K562 (cell line): ENCODE measurements at regions not wholly inside any gene's neighbourhood (a gene's known extent, or its start where the extent isn't known, plus 50 kb on each side); places are given as distances from the start of the nearest gene placed in this dataset.

Experiments
- CHD2 ChIP-seq: IDR thresholded peaks from 2 replicates; pipeline ENCODE4 v1.6.1; 2011; ENCODE audit warnings: low read depth, low read length
- FOSL1 ChIP-seq: fragments of 200-800 bp; sonication (Bioruptor generic); conservative IDR thresholded peaks from 2 replicates; pipeline ENCODE4 v1.6.1; 2016; ENCODE audit warnings: missing genetic modification characterization, missing compliant biosample characterization
- FOXJ3 ChIP-seq: sonication (generic); formaldehyde crosslinking; IDR thresholded peaks from 2 replicates; pipeline ENCODE4 v1.4.0; 2020; ENCODE audit warnings: mild to moderate bottlenecking, missing genetic modification reagents
- NR1H2 ChIP-seq: sonication (generic); formaldehyde crosslinking; IDR thresholded peaks from 2 replicates; pipeline ENCODE4 v1.4.0; 2020; ENCODE audit warnings: mild to moderate bottlenecking, missing genetic modification reagents
- RNF2 ChIP-seq: sonication (generic); IDR thresholded peaks from 2 replicates; pipeline ENCODE4 v1.6.1; 2016
- SIN3B ChIP-seq: fragments of 450-650 bp; IDR thresholded peaks from 2 replicates; pipeline ENCODE4 v1.6.1; 2017; ENCODE audit warnings: low read depth, mild to moderate bottlenecking, moderate library complexity
- TAF1 ChIP-seq: IDR thresholded peaks from 2 replicates; pipeline ENCODE4 v1.6.1; 2011; ENCODE audit warnings: mild to moderate bottlenecking, low read length, moderate library complexity; ENCODE audit not compliant: insufficient read depth, control insufficient read depth, severe bottlenecking; ENCODE audit errors: extremely low read depth
- TCF7L2 ChIP-seq: fragments of 150-350 bp; IDR thresholded peaks from 2 replicates; pipeline ENCODE4 v1.6.1; 2016; ENCODE audit warnings: low read depth, mild to moderate bottlenecking, low read length, moderate library complexity
- ZNF3 ChIP-seq: fragments of 250-450 bp; sonication (Bioruptor Pico); IDR thresholded peaks from 2 replicates; pipeline ENCODE4 v1.5.0; 2021; ENCODE audit warnings: mild to moderate bottlenecking, moderate library complexity

- TF ChIP-seq TAF1 (no peak), CHD2 (no peak), TCF7L2 (no peak), NR1H2 (CRISPR knock-in tag) (no peak), FOXJ3 (CRISPR knock-in tag) (no peak), FOSL1 (no peak), RNF2 (no peak), SIN3B (no peak), ZNF3 (CRISPR knock-in tag) (no peak)
Observed at GRCh38 chr1:47686731-47687630, 249.1 kb downstream of the FOXD2 start.
